GM12878 (cell line): ENCODE measurements at regions not wholly inside any gene's neighbourhood (a gene's known extent, or its start where the extent isn't known, plus 50 kb on each side); places are given as distances from the start of the nearest gene placed in this dataset.

Source experiments
- ATAC-seq: fragments of 200-7000 bp; cut with Tn5 transposase; 3 replicates; pipeline ENCODE4 v1.9.1; 2020; ENCODE audit warnings: mild to moderate bottlenecking, moderate library complexity
- BruUV-seq: library from RNA; stranded (reverse); fragments of 400-500 nt; replicated peaks from 2 replicates; lab custom pipeline; 2021; lab: Mats Ljungman, UMichigan
- CTCF ChIA-PET: fragments of 300-600 bp; sonication (Branson Sonifier 250); formaldehyde crosslinking; extraction: SDS; loops from one replicate; lab custom pipeline; 2021; ENCODE audit warnings: inconsistent platforms; lab: Yijun Ruan, JAX
- POLR2A ChIA-PET: fragments of 350-600 bp; formaldehyde crosslinking; extraction: SDS; loops from one replicate; lab custom pipeline; 2021; ENCODE audit warnings: inconsistent platforms; lab: Charles Lee
- RAD21 ChIA-PET: fragments of 300-600 bp; sonication (Branson Sonifier 250); formaldehyde crosslinking; loops from one replicate; lab custom pipeline; 2023; ENCODE audit warnings: antibody characterized with exemption; ENCODE audit not compliant: unreplicated experiment; lab: Charles Lee
- SMC1A ChIA-PET: fragments of 300-600 bp; sonication (Branson Sonifier 250); formaldehyde crosslinking; loops from one replicate; lab custom pipeline; 2023; ENCODE audit not compliant: unreplicated experiment, uncharacterized antibody; lab: Charles Lee
- DNase-seq: peaks from one replicate; pipeline ENCODE4 v3.0.0-alpha.2; 2011; ENCODE audit warnings: low read depth, low spot score
- FAIRE-seq: peaks from 3 replicates; lab custom pipeline; 2011; peaks lifted over from hg19 to GRCh38; lab: Jason Lieb, UNC
- H2AFZ ChIP-seq: 2 replicates; pipeline ENCODE4 v1.6.0; 2011; ENCODE audit warnings: low read depth, low read length, control low read depth; ENCODE audit not compliant: control insufficient read depth
- H3K27ac ChIP-seq: 2 replicates; pipeline ENCODE4 v1.5.1; 2011; ENCODE audit warnings: control low read depth; ENCODE audit not compliant: control insufficient read depth, insufficient read depth
- H3K27me3 ChIP-seq, 2 experiments: replicated peaks in 1 of 2; 2 replicates each; pipeline versions ENCODE4 v1.6.0 to v1.6.1; 2011; ENCODE audit warnings: low read length in 1 of 2; ENCODE audit not compliant: control insufficient read depth in 2 of 2, insufficient read depth in 2 of 2
- H3K36me3 ChIP-seq, 2 experiments: 2 replicates each; pipeline ENCODE4 v1.5.1; 2011; ENCODE audit warnings: low read length in 1 of 2; ENCODE audit not compliant: control insufficient read depth in 2 of 2, insufficient read depth in 2 of 2
- H3K4me1 ChIP-seq: 2 replicates; pipeline ENCODE4 v1.6.1; 2011; ENCODE audit warnings: mild to moderate bottlenecking, low read length, moderate library complexity, mixed read lengths; ENCODE audit not compliant: control insufficient read depth, insufficient read depth
- H3K4me2 ChIP-seq: 2 replicates; pipeline ENCODE4 v1.6.0; 2011; ENCODE audit warnings: control low read depth; ENCODE audit not compliant: control insufficient read depth, insufficient read depth
- H3K4me3 ChIP-seq: fragments of 200-600 bp; sonication (generic); 2 replicates; pipeline ENCODE4 v1.5.1; 2016
- H3K79me2 ChIP-seq: 2 replicates; pipeline ENCODE4 v1.6.0; 2011; ENCODE audit warnings: low read length; ENCODE audit not compliant: control insufficient read depth, insufficient read depth
- H3K9ac ChIP-seq: 2 replicates; pipeline ENCODE4 v1.8.0; 2011; ENCODE audit warnings: low read length, control low read depth, mixed read lengths; ENCODE audit not compliant: control insufficient read depth, insufficient read depth
- H3K9me3 ChIP-seq: replicated peaks from 3 replicates; pipeline ENCODE4 v1.5.1; 2011; ENCODE audit warnings: mild to moderate bottlenecking, low read length; ENCODE audit not compliant: control insufficient read depth, insufficient read depth
- H4K20me1 ChIP-seq: 2 replicates; pipeline ENCODE4 v1.6.0; 2011; ENCODE audit not compliant: control insufficient read depth, insufficient read depth
- ATF2 ChIP-seq: IDR thresholded peaks from 2 replicates; pipeline ENCODE4 v1.6.1; 2012; ENCODE audit warnings: low read length, inconsistent platforms
- ATF7 ChIP-seq: fragments of 450-650 bp; IDR thresholded peaks from 2 replicates; pipeline ENCODE4 v1.6.1; 2016; ENCODE audit warnings: low read depth, mild to moderate bottlenecking
- CEBPB ChIP-seq, 2 experiments: fragments of 150-350 bp in 1 of 2; IDR thresholded peaks; 2 replicates each; pipeline ENCODE4 v1.6.1; 2012 to 2014; ENCODE audit warnings: low read depth in 2 of 2, low read length in 2 of 2, borderline replicate concordance in 1 of 2, inconsistent platforms in 1 of 2
- EP300 ChIP-seq, 2 experiments: fragments of 150-350 bp in 1 of 2; IDR thresholded peaks; 2 replicates each; pipeline ENCODE4 v1.6.1; 2011 to 2012; ENCODE audit warnings: low read depth in 2 of 2, low read length in 2 of 2, borderline replicate concordance in 1 of 2, improper control_type of control experiment in 1 of 2, inconsistent platforms in 1 of 2; ENCODE audit not compliant: control insufficient read depth in 1 of 2
- FOS ChIP-seq: IDR thresholded peaks from 3 replicates; pipeline ENCODE4 v1.6.1; 2011; ENCODE audit warnings: borderline replicate concordance; ENCODE audit not compliant: insufficient read length; ENCODE audit errors: extremely low read depth
- HDGF ChIP-seq: fragments of 450-650 bp; IDR thresholded peaks from 2 replicates; pipeline ENCODE4 v1.6.1; 2016; ENCODE audit warnings: antibody characterized with exemption
- NKRF ChIP-seq: fragments of 450-650 bp; conservative IDR thresholded peaks from 2 replicates; pipeline ENCODE4 v1.6.1; 2017; ENCODE audit warnings: mild to moderate bottlenecking, moderate library complexity
- RELB ChIP-seq: fragments of 450-650 bp; IDR thresholded peaks from 2 replicates; pipeline ENCODE4 v1.6.1; 2017; ENCODE audit warnings: low read depth, mild to moderate bottlenecking, moderate library complexity
- TARDBP ChIP-seq: IDR thresholded peaks from 2 replicates; pipeline ENCODE4 v1.6.1; 2016; ENCODE audit warnings: borderline replicate concordance
- ZBED1 ChIP-seq: IDR thresholded peaks from 2 replicates; pipeline ENCODE4 v1.6.1; 2016; ENCODE audit warnings: borderline replicate concordance
- in situ Hi-C: fragments of 300-500 bp; cut with MboI; formaldehyde crosslinking; loops from 9 replicates; pipeline ENCODE4 v1.14.3; 2018; ENCODE audit warnings: mixed read lengths
- intact Hi-C: fragments of 100-400 bp; cut with micrococcal nuclease; formaldehyde crosslinking; loops from one replicate; pipeline ENCODE4 v1.14.2; 2022; ENCODE audit not compliant: unreplicated experiment
- TF ChIP-seq, protein P1 (sequence below), 3 experiments: IDR thresholded peaks in 2 of 3; conservative IDR thresholded peaks in 1 of 3; 2 replicates each; pipeline ENCODE4 v1.5.1; 2011; ENCODE audit warnings: low read depth in 3 of 3, low read length in 3 of 3, mild to moderate bottlenecking in 3 of 3, control low read depth in 2 of 3, moderate library complexity in 2 of 3, inconsistent platforms in 1 of 3, mixed read lengths in 1 of 3; ENCODE audit not compliant: control insufficient read depth in 2 of 3, insufficient read depth in 1 of 3; ENCODE audit errors: extremely low read depth in 1 of 3

GRCh38 chr9:108196332-108197007 is 659.3 kb downstream of the ACTL7B start (continued):
- TF ChIP-seq RELB, result no peak
- no peak for TF ChIP-seq TARDBP
- TF ChIP-seq ZBED1, result no peak
- no peak for TF ChIP-seq ATF2
- no peak for TF ChIP-seq HDGF
- TF ChIP-seq, protein P1, sequence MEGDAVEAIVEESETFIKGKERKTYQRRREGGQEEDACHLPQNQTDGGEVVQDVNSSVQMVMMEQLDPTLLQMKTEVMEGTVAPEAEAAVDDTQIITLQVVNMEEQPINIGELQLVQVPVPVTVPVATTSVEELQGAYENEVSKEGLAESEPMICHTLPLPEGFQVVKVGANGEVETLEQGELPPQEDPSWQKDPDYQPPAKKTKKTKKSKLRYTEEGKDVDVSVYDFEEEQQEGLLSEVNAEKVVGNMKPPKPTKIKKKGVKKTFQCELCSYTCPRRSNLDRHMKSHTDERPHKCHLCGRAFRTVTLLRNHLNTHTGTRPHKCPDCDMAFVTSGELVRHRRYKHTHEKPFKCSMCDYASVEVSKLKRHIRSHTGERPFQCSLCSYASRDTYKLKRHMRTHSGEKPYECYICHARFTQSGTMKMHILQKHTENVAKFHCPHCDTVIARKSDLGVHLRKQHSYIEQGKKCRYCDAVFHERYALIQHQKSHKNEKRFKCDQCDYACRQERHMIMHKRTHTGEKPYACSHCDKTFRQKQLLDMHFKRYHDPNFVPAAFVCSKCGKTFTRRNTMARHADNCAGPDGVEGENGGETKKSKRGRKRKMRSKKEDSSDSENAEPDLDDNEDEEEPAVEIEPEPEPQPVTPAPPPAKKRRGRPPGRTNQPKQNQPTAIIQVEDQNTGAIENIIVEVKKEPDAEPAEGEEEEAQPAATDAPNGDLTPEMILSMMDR (IDR thresholded peaks at IDR 0.05 in 2 of 3, conservative IDR thresholded peaks at IDR 0.05 in 1 of 3; ENCODE audit: control insufficient read depth in 2 of 3, extremely low read depth in 1 of 3, insufficient read depth in 1 of 3, low read depth in 3 of 3, low read length in 3 of 3), result no peak

DNA sequence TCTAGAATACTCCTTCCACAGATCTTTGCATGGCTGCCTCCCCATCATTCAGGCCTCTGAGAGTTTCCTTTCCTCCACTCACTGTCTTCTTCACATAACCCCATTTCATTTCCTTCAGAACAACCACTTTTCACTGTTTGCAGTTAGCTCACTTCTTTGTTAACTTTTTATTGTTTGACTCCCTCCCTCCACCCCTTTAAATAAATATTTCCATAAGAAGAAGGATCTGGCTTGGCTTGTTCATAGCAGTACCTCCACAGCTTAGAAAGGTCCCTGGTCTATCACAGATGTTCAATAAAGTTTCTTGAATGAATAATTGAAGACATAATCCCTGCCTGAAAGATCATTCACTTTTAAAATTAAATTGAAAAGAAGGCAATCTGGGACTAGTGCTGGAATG is 661.6 kb downstream of the ACTL7B start:
- ChIA-PET POLR2A (no interaction called here), RAD21 (no interaction called here), SMC1A (no interaction called here), CTCF (no interaction called here)
- H3K27me3 ChIP-seq, result no peaks in the 10 kb centered on the region
- H3K4me1 ChIP-seq, result no peaks in the 10 kb centered on the region
- no peak for FAIRE-seq
- no peak for ATAC-seq
- no peak overlapping the region for H3K9ac ChIP-seq
- no peaks in the 10 kb centered on the region for H4K20me1 ChIP-seq
- H3K4me3 ChIP-seq, result no peak overlapping the region
- BruUV-seq, result no TSS peak
- H2AFZ ChIP-seq, result no peak overlapping the region
- in situ Hi-C loops (no loop called here), intact Hi-C loops (no loop called here)
- no peak overlapping the region for H3K4me2 ChIP-seq
- no peak for DNase-seq
- H3K27ac ChIP-seq, result no peak overlapping the region
- H3K36me3 ChIP-seq, result no peaks in the 10 kb centered on the region
- H3K79me2 ChIP-seq, result no peaks in the 10 kb centered on the region
- no peaks in the 10 kb centered on the region for H3K9me3 ChIP-seq
- TF ChIP-seq EP300 (IDR thresholded peaks at IDR 0.05; ENCODE audit: borderline replicate concordance in 1 of 2, control insufficient read depth in 1 of 2, low read depth in 2 of 2, low read length in 2 of 2) (no peak), FOS (no peak), CEBPB (IDR thresholded peaks at IDR 0.05; ENCODE audit: borderline replicate concordance in 1 of 2, low read depth in 2 of 2, low read length in 2 of 2) (no peak), NKRF (no peak), ATF7 (no peak)
